CD4-positive, CD25-positive, alpha-beta regulatory T cell (primary cell): ENCODE measurements at regions not wholly inside any gene's neighbourhood (a gene's known extent, or its start where the extent isn't known, plus 50 kb on each side); places are given as distances from the start of the nearest gene placed in this dataset.
A peak's percentile ranks its signal among the peaks of the same experiment; 100 is the strongest.

Source experiments
- ATAC-seq, 2 donors: fragments of 150-1000 bp; cut with Tn5 transposase; one replicate each; pipeline ENCODE4 v1.10.0; 2021; ENCODE audit warnings: low read depth in 2 of 2, moderate number of reproducible peaks in 2 of 2, moderate library complexity in 1 of 2
- DNase-seq, 3 donors: peaks; one replicate each; pipeline versions ENCODE4 v3.0.0 to v3.0.0-alpha.2; 2012 to 2022; ENCODE audit warnings: mixed read lengths in 1 of 3
- H3K27ac ChIP-seq: one replicate; pipeline ENCODE4 v1.7.0; 2013; ENCODE audit warnings: mild to moderate bottlenecking, low read length; ENCODE audit not compliant: insufficient read depth, poor library complexity, severe bottlenecking
- H3K27me3 ChIP-seq: one replicate; pipeline ENCODE4 v1.7.0; 2013; ENCODE audit warnings: low read length; ENCODE audit not compliant: control insufficient read depth, insufficient read depth
- H3K36me3 ChIP-seq: one replicate; pipeline ENCODE4 v1.7.0; 2013; ENCODE audit warnings: mild to moderate bottlenecking, low read length, moderate library complexity; ENCODE audit not compliant: control insufficient read depth, insufficient read depth
- H3K4me1 ChIP-seq: 2 replicates; pipeline ENCODE4 v1.7.0; 2013; ENCODE audit warnings: mild to moderate bottlenecking, low read length; ENCODE audit not compliant: insufficient read depth, control insufficient read depth, poor library complexity, severe bottlenecking
- H3K4me3 ChIP-seq: one replicate; pipeline ENCODE4 v1.7.0; 2013; ENCODE audit warnings: low read depth, mild to moderate bottlenecking, low read length, moderate library complexity
- H3K9me3 ChIP-seq, 2 experiments: 1 replicate in 1 of 2; 2 replicates in 1 of 2; pipeline ENCODE4 v1.7.0; 2013; ENCODE audit warnings: low read length in 2 of 2, mild to moderate bottlenecking in 1 of 2, moderate library complexity in 1 of 2; ENCODE audit not compliant: control insufficient read depth in 2 of 2
- H3K27ac Mint-ChIP-seq, 3 donors: one replicate each; pipeline ENCODE4 v1.8.0; 2020 to 2022; ENCODE audit warnings: mild to moderate bottlenecking in 3 of 3, mixed read lengths in 3 of 3, moderate library complexity in 2 of 3
- H3K27me3 Mint-ChIP-seq: one replicate; pipeline ENCODE4 v1.8.0; 2022; ENCODE audit warnings: mild to moderate bottlenecking, mixed read lengths
- H3K36me3 Mint-ChIP-seq: one replicate; pipeline ENCODE4 v1.8.0; 2020; ENCODE audit warnings: mixed read lengths
- H3K4me1 Mint-ChIP-seq, 4 donors: one replicate each; pipeline ENCODE4 v1.8.0; 2020 to 2022; ENCODE audit warnings: mixed read lengths in 4 of 4, mild to moderate bottlenecking in 1 of 4
- H3K4me3 Mint-ChIP-seq, 4 donors: one replicate each; pipeline ENCODE4 v1.8.0; 2020 to 2022; ENCODE audit warnings: mild to moderate bottlenecking in 4 of 4, mixed read lengths in 4 of 4, moderate library complexity in 3 of 4
- H3K9me3 Mint-ChIP-seq, 7 donors: one replicate each; pipeline ENCODE4 v1.8.0; 2020 to 2022; ENCODE audit warnings: mixed read lengths in 7 of 7, mild to moderate bottlenecking in 3 of 7, moderate library complexity in 2 of 7

DNA sequence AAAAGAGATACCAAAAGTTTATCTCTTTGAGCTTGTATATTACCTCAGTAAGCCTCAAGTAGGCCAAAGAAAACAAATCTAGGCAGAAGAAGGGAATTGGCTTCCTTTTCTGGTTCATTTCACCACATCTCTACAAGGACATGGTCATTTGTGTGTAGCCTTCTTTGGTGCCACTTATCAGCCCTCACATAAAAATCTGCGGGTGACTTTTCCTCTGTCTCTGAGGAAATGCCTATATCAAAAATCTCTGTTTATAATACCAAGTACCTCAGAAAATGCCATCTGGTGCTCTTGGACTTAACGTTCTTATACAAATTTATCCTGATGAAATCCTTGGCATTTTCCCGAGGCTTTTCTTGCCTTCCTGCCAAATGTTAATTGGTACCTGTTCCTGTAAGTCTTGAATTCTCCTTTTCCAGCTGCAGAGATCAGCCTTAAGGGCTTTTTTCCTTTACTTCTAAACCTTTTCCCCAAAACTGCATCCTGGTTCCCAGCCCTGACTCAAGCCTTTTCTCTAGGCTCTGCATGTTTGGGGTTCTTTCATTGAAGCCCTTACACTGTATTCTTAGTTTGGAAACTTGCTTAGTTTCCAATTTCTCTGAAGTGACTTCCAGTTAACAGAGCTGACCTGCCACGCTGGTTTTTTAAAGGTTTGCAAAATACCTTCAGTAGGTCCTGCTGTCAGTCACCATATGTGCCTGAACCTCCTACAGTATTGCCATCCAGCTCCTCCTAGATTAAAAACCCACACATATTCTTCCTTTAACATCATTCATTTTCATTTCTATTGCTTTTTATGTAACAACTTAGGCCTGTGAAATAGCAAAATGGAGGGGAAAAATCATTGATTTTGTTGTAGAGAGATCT, 191.2 kb upstream of the PREP start:
- H3K4me3 Mint-ChIP-seq, result no peak overlapping the region

DNA sequence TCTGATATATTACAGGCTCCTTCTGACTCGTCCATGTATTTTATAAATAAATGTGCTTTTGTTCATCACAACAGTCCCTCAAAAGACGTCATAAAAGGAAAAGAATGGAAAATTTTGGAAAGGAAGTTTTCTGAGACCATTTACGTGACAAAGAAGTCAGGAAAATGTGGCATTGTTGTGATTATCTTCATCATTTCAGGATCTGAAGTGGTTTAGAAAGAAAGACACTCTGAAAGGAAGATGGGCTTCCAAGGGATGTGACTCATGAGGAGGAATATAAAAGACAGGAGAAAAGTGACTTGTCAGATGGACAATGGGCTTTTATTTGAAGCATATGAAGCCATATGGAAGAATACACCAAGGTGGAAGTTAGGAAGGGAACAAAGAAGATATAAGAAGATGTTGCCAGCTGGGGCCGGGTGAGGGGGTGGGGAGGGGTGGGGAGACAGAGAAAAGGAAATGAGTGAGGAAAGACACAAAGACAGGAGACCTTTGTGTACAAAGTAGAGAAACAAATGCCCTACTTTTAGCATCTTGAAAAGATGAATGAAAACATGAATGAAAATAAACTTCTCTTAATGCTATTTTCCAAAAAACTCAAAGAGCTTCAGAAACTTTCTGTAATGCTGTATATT, 190.3 kb upstream of the PREP start:
- no peaks in the 10 kb centered on the region for H3K9me3 ChIP-seq
- peaks cover 9% of the 10 kb centered on the region for H3K4me1 ChIP-seq
- Mint-ChIP-seq H3K27me3 (no peaks in the 10 kb centered on the region), H3K9me3 (peaks cover 0 to 2% (median 0%) of the 10 kb centered on the region in 7 donors), H3K4me1 (peaks cover 8 to 15% (median 12%) of the 10 kb centered on the region in 4 donors), H3K36me3 (no peaks in the 10 kb centered on the region), H3K4me3 (no peak overlapping the region), H3K27ac (no peak overlapping the region)
- ATAC-seq (no peak), DNase-seq (no peak)
- no peak overlapping the region for H3K4me3 ChIP-seq
- H3K27me3 ChIP-seq, result no peaks in the 10 kb centered on the region
- H3K36me3 ChIP-seq, result no peaks in the 10 kb centered on the region
- H3K27ac ChIP-seq, result no peak overlapping the region

More for the DNA sequence above, 191.2 kb upstream of the PREP start:
- H3K4me1 Mint-ChIP-seq, result peaks cover 7 to 14% (median 8%) of the 10 kb centered on the region in 4 donors
- Histone ChIP-seq H3K36me3 (no peaks in the 10 kb centered on the region), H3K27me3 (no peaks in the 10 kb centered on the region), H3K4me1 (peaks cover 9% of the 10 kb centered on the region), H3K9me3 (no peaks in the 10 kb centered on the region), H3K27ac (no peak overlapping the region), H3K4me3 (no peak overlapping the region)
- no peaks in the 10 kb centered on the region for H3K27me3 Mint-ChIP-seq
- peaks cover 0 to 4% (median 0%) of the 10 kb centered on the region in 7 donors for H3K9me3 Mint-ChIP-seq
- ATAC-seq, result no peak
- H3K36me3 Mint-ChIP-seq, result no peaks in the 10 kb centered on the region
- H3K27ac Mint-ChIP-seq, result no peak overlapping the region
- no peak for DNase-seq

DNA sequence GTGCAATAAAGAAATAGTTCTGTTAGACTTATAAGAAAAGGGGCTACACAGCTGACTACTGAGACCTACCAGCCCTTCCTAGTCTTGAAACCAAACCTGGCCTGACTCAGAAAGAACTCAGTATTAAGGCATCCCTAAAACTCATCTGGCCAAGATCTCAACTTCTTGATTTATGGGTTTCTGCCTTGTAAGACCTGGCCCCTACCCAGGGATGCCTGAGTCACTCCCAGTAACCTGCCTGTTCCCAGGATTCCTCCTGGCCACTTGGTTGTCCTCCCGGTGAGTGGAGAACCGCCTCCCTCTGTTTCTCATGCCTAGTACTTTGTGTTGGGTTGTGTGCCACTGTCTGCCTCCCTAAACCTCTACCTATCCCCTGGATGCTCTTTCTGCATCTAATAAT, 189.4 kb upstream of the PREP start:
- Histone ChIP-seq H3K36me3 (no peaks in the 10 kb centered on the region), H3K4me3 (no peak overlapping the region), H3K4me1 (peaks cover 9% of the 10 kb centered on the region), H3K9me3 (no peaks in the 10 kb centered on the region), H3K27ac (no peak overlapping the region), H3K27me3 (no peaks in the 10 kb centered on the region)
- peaks cover 0 to 3% (median 0%) of the 10 kb centered on the region in 7 donors for H3K9me3 Mint-ChIP-seq
- no peaks in the 10 kb centered on the region for H3K36me3 Mint-ChIP-seq
- H3K27ac Mint-ChIP-seq, result peak overlapping the region in 1 of 3 donors; percentile 58
- DNase-seq, result no peak
- ATAC-seq, result no peak
- H3K4me3 Mint-ChIP-seq, result no peak overlapping the region
- peaks cover 9 to 15% (median 13%) of the 10 kb centered on the region in 4 donors for H3K4me1 Mint-ChIP-seq
- no peaks in the 10 kb centered on the region for H3K27me3 Mint-ChIP-seq

DNA sequence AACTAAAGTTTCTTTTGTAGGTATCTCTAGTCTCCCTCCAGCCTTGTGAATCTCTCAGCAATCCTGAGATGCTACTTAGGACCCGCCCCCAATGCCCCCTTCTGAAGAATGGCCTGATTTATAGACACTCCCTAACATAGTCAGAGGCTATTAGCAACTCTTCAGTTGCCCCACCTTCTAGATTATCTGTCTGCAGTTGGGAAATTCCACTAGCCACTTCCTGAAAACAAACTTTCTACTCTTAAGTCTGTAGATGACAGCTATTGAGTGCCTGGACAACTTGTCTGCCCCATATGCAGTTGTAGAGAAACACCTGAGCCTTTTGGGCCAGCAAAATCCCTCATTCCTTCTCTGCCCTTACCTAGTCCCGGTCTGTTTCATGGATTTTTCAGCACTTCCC, 188.2 kb upstream of the PREP start:
- Mint-ChIP-seq H3K4me3 (no peak overlapping the region), H3K9me3 (peaks cover 0 to 3% (median 0%) of the 10 kb centered on the region in 7 donors), H3K27ac (no peak overlapping the region), H3K36me3 (no peaks in the 10 kb centered on the region), H3K4me1 (peaks cover 9 to 15% (median 13%) of the 10 kb centered on the region in 4 donors), H3K27me3 (no peaks in the 10 kb centered on the region)
- Histone ChIP-seq H3K27me3 (no peaks in the 10 kb centered on the region), H3K9me3 (no peaks in the 10 kb centered on the region), H3K4me1 (peaks cover 9% of the 10 kb centered on the region), H3K36me3 (no peaks in the 10 kb centered on the region), H3K4me3 (no peak overlapping the region), H3K27ac (no peak overlapping the region)
- ATAC-seq (peak; percentile 34 to 37), DNase-seq (peak in 1 of 3 donors; percentile 51)

DNA sequence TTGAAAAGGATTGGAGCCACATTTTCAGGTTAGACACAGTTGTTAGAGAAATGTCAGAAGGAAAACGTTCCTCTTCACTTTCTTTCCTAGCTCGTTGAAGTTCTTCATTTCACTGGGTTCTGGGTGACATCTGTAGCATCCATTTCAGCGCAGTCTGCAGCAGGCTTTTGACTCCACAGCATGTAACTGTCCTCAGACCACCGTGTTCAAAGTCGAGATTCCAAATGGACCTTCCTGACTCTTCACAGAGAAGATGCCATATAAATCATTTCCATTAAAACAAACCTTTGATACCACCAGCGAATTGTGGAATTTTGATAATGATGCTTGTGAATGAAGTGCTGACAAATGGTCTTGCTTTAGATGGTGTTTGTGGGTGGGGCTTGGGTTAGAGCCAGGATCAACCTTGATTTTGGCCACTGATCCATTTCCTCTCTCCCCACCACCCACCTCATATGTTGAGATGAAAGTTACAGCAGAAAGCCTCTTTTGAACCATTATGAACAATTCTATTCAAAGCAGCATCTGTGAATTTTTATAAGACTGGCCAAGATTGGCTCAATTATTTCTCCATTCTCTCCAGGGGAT, 185.3 kb upstream of the PREP start:
- H3K4me1 Mint-ChIP-seq, result peaks cover 9 to 15% (median 13%) of the 10 kb centered on the region in 4 donors
- H3K4me3 ChIP-seq, result no peak overlapping the region
- H3K4me1 ChIP-seq, result peaks cover 9% of the 10 kb centered on the region
- H3K27ac ChIP-seq, result no peak overlapping the region
- no peaks in the 10 kb centered on the region for H3K36me3 ChIP-seq
- peaks cover 0 to 3% (median 0%) of the 10 kb centered on the region in 7 donors for H3K9me3 Mint-ChIP-seq
- H3K4me3 Mint-ChIP-seq, result no peak overlapping the region
- H3K36me3 Mint-ChIP-seq, result no peaks in the 10 kb centered on the region
- H3K9me3 ChIP-seq, result no peaks in the 10 kb centered on the region
- ATAC-seq (no peak), DNase-seq (no peak)
- no peaks in the 10 kb centered on the region for H3K27me3 Mint-ChIP-seq
- H3K27ac Mint-ChIP-seq, result no peak overlapping the region
- no peaks in the 10 kb centered on the region for H3K27me3 ChIP-seq

DNA sequence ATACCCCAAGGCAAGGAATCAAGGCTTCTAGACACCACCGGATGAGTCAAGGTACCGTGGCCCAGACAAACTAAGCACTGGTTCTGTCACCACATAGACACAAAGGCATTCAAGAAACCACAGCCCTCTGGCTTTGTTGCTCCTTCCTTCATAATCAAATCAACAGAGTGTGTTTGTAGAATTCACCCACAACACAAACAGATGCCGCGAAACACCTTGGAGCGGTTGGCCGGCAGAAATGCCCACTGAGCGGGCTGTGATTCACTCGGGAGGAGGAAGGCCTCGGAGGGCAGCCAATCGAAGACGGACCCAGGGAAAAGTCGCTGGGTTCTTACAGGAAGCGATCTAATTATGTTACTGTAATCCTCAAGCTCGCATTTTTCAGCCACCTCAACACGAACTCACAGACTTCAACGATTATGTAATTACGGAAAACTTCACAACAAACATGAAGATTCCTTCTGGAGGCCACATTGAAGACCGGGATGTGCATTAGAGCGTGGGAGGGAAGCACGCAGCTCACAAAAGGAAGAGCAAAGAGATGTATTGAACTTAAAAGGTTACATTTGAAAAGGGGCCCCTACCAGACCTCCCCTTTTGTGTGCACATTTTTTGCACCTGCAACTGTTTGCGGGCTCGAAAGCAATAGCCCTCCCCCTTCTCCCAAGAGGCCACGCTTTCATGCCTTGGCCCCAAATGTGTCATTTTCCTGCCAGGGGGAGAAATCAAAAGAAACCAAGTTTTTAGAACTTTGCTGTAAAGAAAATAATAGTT, 184.7 kb upstream of the PREP start:
- Histone ChIP-seq H3K4me1 (peaks cover 9% of the 10 kb centered on the region), H3K36me3 (no peaks in the 10 kb centered on the region), H3K27ac (no peak overlapping the region), H3K27me3 (no peaks in the 10 kb centered on the region), H3K4me3 (no peak overlapping the region), H3K9me3 (no peaks in the 10 kb centered on the region)
- Mint-ChIP-seq H3K27ac (no peak overlapping the region), H3K36me3 (no peaks in the 10 kb centered on the region), H3K9me3 (peaks cover 0 to 3% (median 0%) of the 10 kb centered on the region in 7 donors), H3K27me3 (no peaks in the 10 kb centered on the region), H3K4me1 (peaks cover 9 to 15% (median 13%) of the 10 kb centered on the region in 4 donors), H3K4me3 (peak overlapping the region in 2 of 4 donors; percentile 33 to 58)
- ATAC-seq (no peak), DNase-seq (no peak)

DNA sequence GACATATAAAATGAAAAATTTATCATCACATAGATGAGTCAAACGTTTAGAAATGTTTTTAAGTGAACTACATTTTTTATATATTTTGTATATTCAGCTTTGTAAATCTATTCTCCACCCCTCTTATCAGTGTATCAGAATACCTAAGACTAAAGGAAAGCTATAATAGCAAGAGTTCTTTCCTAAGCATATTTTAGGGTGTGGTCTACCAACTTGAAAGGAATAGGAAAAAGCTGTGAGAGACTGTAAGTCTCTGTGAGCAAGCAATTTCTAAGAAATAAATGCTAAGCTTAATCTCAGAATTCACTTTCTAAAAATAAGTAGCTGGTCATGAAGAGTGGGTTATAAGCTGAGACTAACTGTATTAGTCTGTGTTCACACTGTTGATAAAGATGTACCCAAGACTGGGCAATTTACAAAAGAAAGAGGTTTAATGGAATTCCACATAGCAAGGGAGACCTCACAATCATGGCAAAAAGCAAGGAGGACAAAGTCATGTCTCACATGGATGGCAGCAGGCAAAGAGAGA, 175.4 kb upstream of the PREP start:
- Histone ChIP-seq H3K27me3 (peaks cover 2% of the 10 kb centered on the region), H3K36me3 (no peaks in the 10 kb centered on the region), H3K4me1 (no peaks in the 10 kb centered on the region), H3K27ac (no peak overlapping the region), H3K9me3 (no peaks in the 10 kb centered on the region), H3K4me3 (no peak overlapping the region)
- peaks cover 3% of the 10 kb centered on the region for H3K36me3 Mint-ChIP-seq
- H3K4me1 Mint-ChIP-seq, result no peaks in the 10 kb centered on the region
- H3K27ac Mint-ChIP-seq, result no peak overlapping the region
- H3K4me3 Mint-ChIP-seq, result no peak overlapping the region
- H3K27me3 Mint-ChIP-seq, result no peaks in the 10 kb centered on the region
- DNase-seq (peak in 1 of 3 donors; percentile 25), ATAC-seq (no peak)
- H3K9me3 Mint-ChIP-seq, result peaks cover 0 to 7% (median 0%) of the 10 kb centered on the region in 7 donors
